Liver (tissue), 3 donors: ENCODE measurements at regions not wholly inside any gene's neighbourhood (a gene's known extent, or its start where the extent isn't known, plus 50 kb on each side); places are given as distances from the start of the nearest gene placed in this dataset.

ENCODE experiments used
- FOXA1 ChIP-seq: IDR thresholded peaks from 2 replicates; pipeline ENCODE4 v1.6.1; 2016; ENCODE audit warnings: antibody characterized with exemption
- HNF4G ChIP-seq: IDR thresholded peaks from 2 replicates; pipeline ENCODE4 v1.6.1; 2016; ENCODE audit warnings: antibody characterized with exemption
- JUND ChIP-seq, 2 donors: IDR thresholded peaks; 2 replicates each; pipeline ENCODE4 v1.6.1; 2016; ENCODE audit warnings: antibody characterized with exemption in 2 of 2
- NR2F2 ChIP-seq: IDR thresholded peaks from 2 replicates; pipeline ENCODE4 v1.6.1; 2016; ENCODE audit warnings: antibody characterized with exemption
- RAD21 ChIP-seq, 2 donors: IDR thresholded peaks; 2 replicates each; pipeline ENCODE4 v1.6.1; 2016; ENCODE audit warnings: antibody characterized with exemption in 2 of 2, mild to moderate bottlenecking in 2 of 2
- REST ChIP-seq: IDR thresholded peaks from 2 replicates; pipeline ENCODE4 v1.6.1; 2016; ENCODE audit warnings: antibody characterized with exemption, mild to moderate bottlenecking
- RXRA ChIP-seq, 2 donors: IDR thresholded peaks; 2 replicates each; pipeline ENCODE4 v1.6.1; 2017 to 2018; ENCODE audit warnings: antibody characterized with exemption in 2 of 2, mild to moderate bottlenecking in 1 of 2
- SP1 ChIP-seq: IDR thresholded peaks from 2 replicates; pipeline ENCODE4 v1.6.1; 2018; ENCODE audit warnings: antibody characterized with exemption, mild to moderate bottlenecking
- TAF1 ChIP-seq: conservative IDR thresholded peaks from 2 replicates; pipeline ENCODE4 v1.6.1; 2016; ENCODE audit warnings: antibody characterized with exemption, mild to moderate bottlenecking
- YY1 ChIP-seq: IDR thresholded peaks from 2 replicates; pipeline ENCODE4 v1.6.1; 2016; ENCODE audit warnings: antibody characterized with exemption, mild to moderate bottlenecking
- ZBTB33 ChIP-seq: IDR thresholded peaks from 2 replicates; pipeline ENCODE4 v1.6.1; 2016; ENCODE audit warnings: antibody characterized with exemption
- TF ChIP-seq, protein P1 (sequence below): fragments of 150-350 bp; IDR thresholded peaks from 2 replicates; pipeline ENCODE4 v1.5.1; 2017; ENCODE audit warnings: improper control_type of control experiment, low read depth, low read length; ENCODE audit not compliant: missing input control
- TF ChIP-seq, protein P2 (sequence below): IDR thresholded peaks from 2 replicates; pipeline ENCODE4 v1.6.1; 2016; ENCODE audit warnings: antibody characterized with exemption
- donor health status: healthy.
- donor health status: healthy.

GRCh38 chr2:195563857-195564512 lies 93.0 kb upstream of the SLC39A10 start:
- no peak for TF ChIP-seq REST
- TF ChIP-seq, protein P1, sequence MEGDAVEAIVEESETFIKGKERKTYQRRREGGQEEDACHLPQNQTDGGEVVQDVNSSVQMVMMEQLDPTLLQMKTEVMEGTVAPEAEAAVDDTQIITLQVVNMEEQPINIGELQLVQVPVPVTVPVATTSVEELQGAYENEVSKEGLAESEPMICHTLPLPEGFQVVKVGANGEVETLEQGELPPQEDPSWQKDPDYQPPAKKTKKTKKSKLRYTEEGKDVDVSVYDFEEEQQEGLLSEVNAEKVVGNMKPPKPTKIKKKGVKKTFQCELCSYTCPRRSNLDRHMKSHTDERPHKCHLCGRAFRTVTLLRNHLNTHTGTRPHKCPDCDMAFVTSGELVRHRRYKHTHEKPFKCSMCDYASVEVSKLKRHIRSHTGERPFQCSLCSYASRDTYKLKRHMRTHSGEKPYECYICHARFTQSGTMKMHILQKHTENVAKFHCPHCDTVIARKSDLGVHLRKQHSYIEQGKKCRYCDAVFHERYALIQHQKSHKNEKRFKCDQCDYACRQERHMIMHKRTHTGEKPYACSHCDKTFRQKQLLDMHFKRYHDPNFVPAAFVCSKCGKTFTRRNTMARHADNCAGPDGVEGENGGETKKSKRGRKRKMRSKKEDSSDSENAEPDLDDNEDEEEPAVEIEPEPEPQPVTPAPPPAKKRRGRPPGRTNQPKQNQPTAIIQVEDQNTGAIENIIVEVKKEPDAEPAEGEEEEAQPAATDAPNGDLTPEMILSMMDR = no peak
- TF ChIP-seq SP1 = no peak
- TF ChIP-seq YY1 = no peak
- TF ChIP-seq RAD21 (IDR thresholded peaks at IDR 0.05) = no peak
- TF ChIP-seq NR2F2 = no peak
- no peak for TF ChIP-seq HNF4G
- TF ChIP-seq, protein P2, sequence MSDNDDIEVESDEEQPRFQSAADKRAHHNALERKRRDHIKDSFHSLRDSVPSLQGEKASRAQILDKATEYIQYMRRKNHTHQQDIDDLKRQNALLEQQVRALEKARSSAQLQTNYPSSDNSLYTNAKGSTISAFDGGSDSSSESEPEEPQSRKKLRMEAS = no peak
- no peak for TF ChIP-seq ZBTB33
- no peak for TF ChIP-seq FOXA1
- TF ChIP-seq TAF1 = no peak
- no peak for TF ChIP-seq JUND (IDR thresholded peaks at IDR 0.05)
- no peak for TF ChIP-seq RXRA (IDR thresholded peaks at IDR 0.05)
